ENCODE measurements at regions not wholly inside any gene's neighbourhood (a gene's known extent, or its start where the extent isn't known, plus 50 kb on each side); places are given as distances from the start of the nearest gene placed in this dataset.

DNA sequence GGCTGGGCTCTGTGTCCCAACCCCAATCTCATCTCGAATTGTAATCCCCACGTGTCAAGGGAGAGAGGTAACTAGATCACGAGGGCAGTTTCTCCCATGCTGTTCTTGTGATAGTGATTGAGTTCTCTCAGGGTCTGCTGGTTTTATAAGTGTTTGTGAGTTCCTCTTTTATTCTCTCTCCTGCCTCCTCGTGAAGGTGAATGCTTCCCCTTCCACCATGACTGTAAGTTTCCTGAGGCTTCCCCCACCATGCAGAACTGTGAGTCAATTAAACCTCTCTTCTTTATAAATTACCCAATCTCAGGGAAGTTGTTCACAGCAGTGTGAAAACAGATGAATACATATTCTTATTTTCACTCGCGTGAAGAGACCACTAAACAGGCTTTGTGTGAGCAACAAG lies 148.2 kb downstream of the TMEM30B start:
- TF ChIP-seq POLR2A (IDR thresholded peaks at IDR 0.05) (no peak), POLR2AphosphoS5 (IDR thresholded peaks at IDR 0.05; ENCODE audit: insufficient read depth in 1 of 2, low read depth in 1 of 2) (no peak)

Measured in vagina (tissue), 2 donors.